Esophagus squamous epithelium (tissue), 4 donors: ENCODE measurements at regions not wholly inside any gene's neighbourhood (a gene's known extent, or its start where the extent isn't known, plus 50 kb on each side); places are given as distances from the start of the nearest gene placed in this dataset.

Experiments used
- POLR2A ChIP-seq, 4 donors: fragments of 450-650 bp; IDR thresholded peaks; one replicate each; pipeline ENCODE4 v1.6.1; 2017; ENCODE audit warnings: antibody characterized with exemption in 4 of 4, mild to moderate bottlenecking in 4 of 4, moderate library complexity in 3 of 4
- TF ChIP-seq, protein P1 (sequence below), 6 experiments: fragments of 450-650 bp in 4 of 6; fragments of 200-600 bp in 2 of 6; sonication (generic) in 2 of 6; IDR thresholded peaks; one replicate each; pipeline ENCODE4 v1.5.1; 2016 to 2019; ENCODE audit warnings: antibody characterized with exemption in 6 of 6, mild to moderate bottlenecking in 4 of 6, moderate library complexity in 4 of 6

- TF ChIP-seq, protein P1, sequence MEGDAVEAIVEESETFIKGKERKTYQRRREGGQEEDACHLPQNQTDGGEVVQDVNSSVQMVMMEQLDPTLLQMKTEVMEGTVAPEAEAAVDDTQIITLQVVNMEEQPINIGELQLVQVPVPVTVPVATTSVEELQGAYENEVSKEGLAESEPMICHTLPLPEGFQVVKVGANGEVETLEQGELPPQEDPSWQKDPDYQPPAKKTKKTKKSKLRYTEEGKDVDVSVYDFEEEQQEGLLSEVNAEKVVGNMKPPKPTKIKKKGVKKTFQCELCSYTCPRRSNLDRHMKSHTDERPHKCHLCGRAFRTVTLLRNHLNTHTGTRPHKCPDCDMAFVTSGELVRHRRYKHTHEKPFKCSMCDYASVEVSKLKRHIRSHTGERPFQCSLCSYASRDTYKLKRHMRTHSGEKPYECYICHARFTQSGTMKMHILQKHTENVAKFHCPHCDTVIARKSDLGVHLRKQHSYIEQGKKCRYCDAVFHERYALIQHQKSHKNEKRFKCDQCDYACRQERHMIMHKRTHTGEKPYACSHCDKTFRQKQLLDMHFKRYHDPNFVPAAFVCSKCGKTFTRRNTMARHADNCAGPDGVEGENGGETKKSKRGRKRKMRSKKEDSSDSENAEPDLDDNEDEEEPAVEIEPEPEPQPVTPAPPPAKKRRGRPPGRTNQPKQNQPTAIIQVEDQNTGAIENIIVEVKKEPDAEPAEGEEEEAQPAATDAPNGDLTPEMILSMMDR (IDR thresholded peaks at IDR 0.05) = no peak
- TF ChIP-seq POLR2A (IDR thresholded peaks at IDR 0.05) = no peak
These were observed 205.4 kb downstream of the LURAP1L start for GRCh38 chr9:12980085-12980851.
